ENCODE measurements at regions not wholly inside any gene's neighbourhood (a gene's known extent, or its start where the extent isn't known, plus 50 kb on each side); places are given as distances from the start of the nearest gene placed in this dataset.

DNA sequence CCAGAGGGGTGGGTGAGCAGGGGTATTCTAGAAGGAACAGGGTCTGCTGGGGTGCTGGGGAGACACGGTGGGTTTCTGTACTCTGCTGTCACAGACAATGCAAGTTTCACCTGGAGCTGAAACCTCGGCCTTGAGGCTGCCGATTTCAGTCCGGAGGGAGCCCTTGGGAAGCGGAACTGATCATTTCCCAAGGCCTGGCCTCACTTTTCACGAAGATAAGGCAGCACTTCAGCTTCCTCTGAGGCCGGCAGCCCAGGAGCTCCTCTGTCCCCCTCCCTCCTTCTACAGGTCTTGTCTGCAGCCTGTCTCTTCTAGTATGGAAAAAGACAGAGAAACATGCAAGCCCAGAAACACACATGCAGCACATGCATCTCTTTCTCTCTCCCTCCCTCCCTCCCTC lies 242.1 kb downstream of the CDC5L start:
- Mint-ChIP-seq H3K4me1 (peaks cover 10% of the 10 kb centered on the region), H3K4me3 (no peak overlapping the region), H3K9me3 (ENCODE audit: low read depth) (no peaks in the 10 kb centered on the region), H3K36me3 (no peaks in the 10 kb centered on the region), H3K27ac (no peak overlapping the region), H3K27me3 (peaks cover 8% of the 10 kb centered on the region)
- no peak for ATAC-seq
- CTCF ChIA-PET, result interaction anchor here (0.8 to 1.9 kb wide), 5 partner anchors 26 to 1294 kb away, joined by 3 to 16 read pairs (median 4); no protein-coding TSS in a partner anchor
- no peak for DNase-seq

DNA sequence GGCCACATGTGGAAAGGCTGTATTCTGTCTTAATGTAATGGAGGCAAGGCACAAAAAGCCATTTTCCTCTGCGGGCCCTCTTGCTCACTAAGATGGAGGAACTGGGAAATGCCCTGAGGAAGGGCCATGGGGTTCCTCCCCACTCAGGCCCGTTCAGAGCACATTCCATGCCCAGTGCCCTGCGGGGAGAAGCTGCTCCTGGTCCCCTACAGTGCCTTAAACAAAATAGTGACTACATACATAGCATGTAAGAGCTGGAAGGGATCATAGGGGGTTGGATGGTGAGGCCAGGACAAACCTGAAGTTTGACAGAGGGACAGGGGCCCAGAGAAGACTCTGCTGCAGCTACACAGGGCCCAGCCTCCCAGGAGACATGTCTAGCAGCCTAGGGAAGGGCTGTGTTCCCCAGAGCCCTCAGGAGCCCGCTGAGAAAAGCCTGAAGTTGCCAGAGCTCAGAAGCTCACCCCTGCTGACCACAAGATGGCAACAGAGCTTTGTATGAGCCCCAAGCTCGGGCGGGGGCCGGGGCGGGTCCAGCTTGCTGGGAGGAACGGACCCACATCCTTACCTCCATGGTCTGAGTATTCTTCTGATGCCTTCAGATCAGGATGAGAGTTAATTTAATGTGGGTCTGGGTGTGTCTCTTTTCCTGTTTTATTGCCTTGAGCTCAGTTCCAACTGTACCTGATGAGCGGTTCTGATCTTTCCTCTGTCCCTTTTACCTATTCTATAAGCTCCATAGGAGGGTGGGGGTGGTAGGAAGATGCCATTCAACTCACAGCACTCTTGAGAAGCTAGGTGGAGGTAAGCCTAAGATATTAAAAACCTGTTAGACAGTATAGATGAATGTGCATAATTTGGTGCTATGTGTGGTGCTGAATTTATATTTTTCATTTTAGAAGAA lies 242.9 kb downstream of the CDC5L start:
- H3K27me3 Mint-ChIP-seq, result peaks cover 9% of the 10 kb centered on the region
- DNase-seq (peak; percentile 59), ATAC-seq (peak; percentile 83)
- H3K36me3 Mint-ChIP-seq, result no peaks in the 10 kb centered on the region
- H3K4me1 Mint-ChIP-seq, result peaks cover 10% of the 10 kb centered on the region
- H3K4me3 Mint-ChIP-seq, result no peak overlapping the region
- CTCF ChIA-PET, result interaction anchor here (0.8 to 2.2 kb wide), 15 partner anchors 13 to 1294 kb away, joined by 3 to 16 read pairs (median 4); partner anchors contain the start of gene SUPT3H
- H3K9me3 Mint-ChIP-seq (ENCODE audit: low read depth), result no peaks in the 10 kb centered on the region
- H3K27ac Mint-ChIP-seq, result no peak overlapping the region

DNA sequence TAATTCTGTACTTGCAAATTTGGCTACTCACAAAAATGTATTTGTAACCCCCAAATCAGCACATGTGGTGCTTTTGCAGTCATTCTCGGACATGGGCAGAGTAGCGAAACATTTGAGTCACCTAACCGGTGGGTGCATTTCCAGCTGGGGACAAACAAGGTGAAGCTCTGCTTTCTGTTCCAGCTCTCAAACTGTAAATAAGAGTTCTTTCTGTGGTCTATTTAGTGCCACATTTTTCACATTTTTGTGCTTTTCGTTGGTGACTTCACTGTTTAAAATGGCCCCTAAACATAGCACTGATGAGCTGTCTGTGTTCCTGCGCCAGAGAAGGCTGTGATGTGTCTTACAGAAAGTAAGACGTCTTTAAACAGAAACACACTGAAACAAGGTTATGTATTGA lies 244.5 kb downstream of the CDC5L start:
- DNase-seq, result no peak
- CTCF ChIA-PET, result interaction anchor here (1.3 to 2.2 kb wide), 3 partner anchors 11 to 1298 kb away, joined by 3 to 9 read pairs (median 5); no protein-coding TSS in a partner anchor
- ATAC-seq, result no peak
- no peak overlapping the region for H3K4me3 Mint-ChIP-seq
- H3K9me3 Mint-ChIP-seq (ENCODE audit: low read depth), result no peaks in the 10 kb centered on the region
- H3K36me3 Mint-ChIP-seq, result no peaks in the 10 kb centered on the region
- peaks cover 9% of the 10 kb centered on the region for H3K27me3 Mint-ChIP-seq
- no peak overlapping the region for H3K27ac Mint-ChIP-seq
- peaks cover 10% of the 10 kb centered on the region for H3K4me1 Mint-ChIP-seq

DNA sequence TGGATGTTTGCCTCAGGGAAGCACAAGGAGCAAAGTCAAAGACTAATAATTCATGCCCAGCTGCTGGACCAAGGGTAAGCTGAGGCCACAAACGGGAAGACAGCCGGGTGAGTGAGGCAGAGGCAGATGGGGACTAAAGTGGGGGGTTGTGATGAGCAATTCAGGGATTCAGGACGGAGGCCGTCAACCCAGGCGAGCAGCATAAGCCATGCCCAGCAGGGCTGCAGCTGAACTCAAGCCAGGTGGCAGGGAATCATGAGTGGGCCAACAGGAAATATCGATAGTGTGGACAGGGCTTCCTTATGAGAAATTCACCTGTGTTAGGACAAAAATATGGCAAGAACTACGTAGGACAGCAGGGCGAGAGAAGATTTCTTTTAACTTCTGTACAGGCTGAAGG lies 246.8 kb downstream of the CDC5L start:
- Mint-ChIP-seq H3K27ac (no peak overlapping the region), H3K27me3 (peaks cover 7% of the 10 kb centered on the region), H3K4me1 (peaks cover 3% of the 10 kb centered on the region), H3K9me3 (ENCODE audit: low read depth) (no peaks in the 10 kb centered on the region), H3K36me3 (no peaks in the 10 kb centered on the region), H3K4me3 (no peak overlapping the region)
- CTCF ChIA-PET, result interaction anchor here (1.6 kb wide), 1 partner anchor 159 kb away, joined by 7 read pairs; no protein-coding TSS in a partner anchor
- DNase-seq (no peak), ATAC-seq (no peak)

DNA sequence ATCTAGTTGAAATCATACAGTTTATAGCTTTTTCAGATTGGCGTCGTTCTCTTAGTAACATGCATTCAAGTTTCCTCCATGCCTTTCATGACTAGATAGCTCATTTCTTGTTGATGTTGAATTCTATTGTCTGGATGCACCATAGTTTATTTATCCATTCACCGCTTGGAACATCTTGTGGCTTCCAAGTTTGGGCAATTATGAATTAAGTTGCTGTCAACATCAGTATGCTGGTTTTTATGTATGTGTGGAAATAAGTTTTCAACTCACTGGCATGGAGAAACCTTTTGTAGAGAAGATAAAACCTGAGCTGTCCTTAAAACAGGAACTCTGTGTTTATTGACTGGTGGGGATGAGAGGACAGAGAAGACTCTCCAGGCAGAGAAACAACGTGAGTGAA lies 248.0 kb downstream of the CDC5L start:
- DNase-seq (no peak), ATAC-seq (no peak)
- CTCF ChIA-PET, result no interaction called here
- peaks cover 7% of the 10 kb centered on the region for H3K27me3 Mint-ChIP-seq
- H3K4me3 Mint-ChIP-seq, result no peak overlapping the region
- H3K27ac Mint-ChIP-seq, result no peak overlapping the region
- peaks cover 7% of the 10 kb centered on the region for H3K4me1 Mint-ChIP-seq
- no peaks in the 10 kb centered on the region for H3K9me3 Mint-ChIP-seq (ENCODE audit: low read depth)
- no peaks in the 10 kb centered on the region for H3K36me3 Mint-ChIP-seq

DNA sequence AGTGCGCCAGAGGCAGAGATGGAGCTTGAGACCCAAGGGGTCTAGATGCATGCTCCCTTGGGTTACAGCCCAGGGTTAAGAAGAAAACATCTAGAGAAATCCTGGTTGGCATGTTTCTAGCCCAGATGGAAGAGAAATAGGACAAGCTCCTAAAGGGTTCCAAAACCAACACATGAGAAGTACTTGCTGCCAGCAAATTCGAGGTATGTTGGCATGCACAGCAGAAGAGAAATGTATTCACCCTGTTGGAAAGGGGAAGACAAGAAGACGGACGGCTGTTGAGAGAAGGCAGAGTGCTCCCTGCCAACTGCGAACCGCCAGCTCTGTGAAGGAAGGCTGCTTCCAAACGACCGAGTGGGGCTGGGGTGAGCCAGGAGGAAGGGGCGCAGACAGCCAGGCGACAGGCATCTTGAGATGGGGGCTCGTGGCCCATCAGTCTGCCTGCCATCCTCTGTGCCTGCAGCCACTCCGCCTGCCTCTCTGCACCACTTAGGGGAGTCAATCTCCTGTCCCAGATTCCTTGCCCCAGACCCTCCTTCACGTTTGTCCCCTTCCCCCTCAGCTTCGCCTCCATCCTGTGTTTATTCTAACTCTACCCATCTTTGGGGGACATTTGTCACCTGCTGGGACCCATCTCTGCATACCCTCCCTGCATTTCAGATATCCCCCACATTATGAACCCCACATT lies 249.2 kb downstream of the CDC5L start:
- ATAC-seq (no peak), DNase-seq (no peak)
- Mint-ChIP-seq H3K4me1 (peaks cover 13% of the 10 kb centered on the region), H3K36me3 (no peaks in the 10 kb centered on the region), H3K27me3 (peaks cover 7% of the 10 kb centered on the region), H3K9me3 (ENCODE audit: low read depth) (no peaks in the 10 kb centered on the region), H3K4me3 (no peak overlapping the region), H3K27ac (no peak overlapping the region)
- CTCF ChIA-PET, result no interaction called here

DNA sequence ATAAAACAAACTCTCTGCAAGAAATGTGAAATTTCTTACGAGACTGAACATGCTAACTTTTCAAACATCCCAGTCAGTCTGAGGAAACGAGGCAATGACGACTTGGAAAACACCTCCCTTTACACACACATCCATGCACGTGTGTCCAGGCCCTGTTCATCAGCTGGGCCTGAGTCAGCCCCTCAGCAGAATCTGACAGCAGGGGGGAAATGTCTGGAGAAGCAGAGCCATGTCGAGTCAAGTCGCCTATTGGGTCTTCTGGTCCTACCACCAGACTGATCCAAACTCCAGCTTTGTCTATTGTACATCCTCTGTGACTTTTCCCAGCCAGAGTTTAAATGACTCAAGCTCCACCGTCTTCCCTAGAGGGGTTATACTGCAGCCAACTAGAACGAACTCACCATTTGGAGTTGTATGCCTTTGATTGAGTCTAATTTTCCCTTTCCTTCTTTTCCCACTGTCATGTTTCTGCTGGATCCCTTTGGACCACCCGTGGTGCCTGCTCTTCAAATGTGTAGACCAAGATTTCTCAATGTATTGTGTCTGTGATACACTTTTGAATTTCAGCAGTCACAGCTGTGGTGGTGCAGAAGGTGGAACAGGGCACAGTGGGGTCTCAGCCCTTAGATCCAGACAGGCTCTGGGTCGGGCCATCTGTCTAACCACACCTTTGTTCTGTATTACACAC lies 254.0 kb downstream of the CDC5L start:
- CTCF ChIA-PET, result no interaction called here
- Mint-ChIP-seq H3K27ac (peak overlapping the region; percentile 23), H3K27me3 (no peaks in the 10 kb centered on the region), H3K4me1 (peaks cover 35% of the 10 kb centered on the region), H3K9me3 (ENCODE audit: low read depth) (no peaks in the 10 kb centered on the region), H3K4me3 (no peak overlapping the region), H3K36me3 (no peaks in the 10 kb centered on the region)
- ATAC-seq (no peak), DNase-seq (no peak)

DNA sequence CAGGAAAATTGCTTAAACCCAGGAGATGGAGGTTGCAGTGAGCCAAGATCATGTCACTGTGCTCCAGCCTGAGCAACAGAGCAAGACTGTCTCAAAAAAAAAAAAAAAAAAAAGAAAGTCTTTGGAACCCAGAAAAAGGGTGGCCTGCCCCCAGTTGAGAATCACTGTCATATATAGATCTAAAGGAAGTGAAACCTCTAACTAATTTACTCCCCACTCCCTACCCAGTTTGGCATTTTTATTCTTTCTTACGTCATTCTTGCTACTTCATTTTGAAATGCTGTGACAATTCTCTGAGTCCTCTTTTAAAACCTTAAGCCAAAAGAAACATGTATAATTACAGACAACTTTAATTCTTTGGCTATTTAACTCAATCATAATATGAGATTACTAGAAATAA lies 254.8 kb downstream of the CDC5L start:
- peak; percentile 38 for ATAC-seq
- no peaks in the 10 kb centered on the region for H3K36me3 Mint-ChIP-seq
- H3K4me1 Mint-ChIP-seq, result peaks cover 35% of the 10 kb centered on the region
- peak overlapping the region; percentile 86 for H3K27ac Mint-ChIP-seq
- no peaks in the 10 kb centered on the region for H3K9me3 Mint-ChIP-seq (ENCODE audit: low read depth)
- H3K4me3 Mint-ChIP-seq, result no peak overlapping the region
- CTCF ChIA-PET, result interaction anchor here (0.9 to 1.4 kb wide), 3 partner anchors 11 to 359 kb away, joined by 4 to 9 read pairs (median 7); no protein-coding TSS in a partner anchor
- no peaks in the 10 kb centered on the region for H3K27me3 Mint-ChIP-seq
- DNase-seq, result no peak

DNA sequence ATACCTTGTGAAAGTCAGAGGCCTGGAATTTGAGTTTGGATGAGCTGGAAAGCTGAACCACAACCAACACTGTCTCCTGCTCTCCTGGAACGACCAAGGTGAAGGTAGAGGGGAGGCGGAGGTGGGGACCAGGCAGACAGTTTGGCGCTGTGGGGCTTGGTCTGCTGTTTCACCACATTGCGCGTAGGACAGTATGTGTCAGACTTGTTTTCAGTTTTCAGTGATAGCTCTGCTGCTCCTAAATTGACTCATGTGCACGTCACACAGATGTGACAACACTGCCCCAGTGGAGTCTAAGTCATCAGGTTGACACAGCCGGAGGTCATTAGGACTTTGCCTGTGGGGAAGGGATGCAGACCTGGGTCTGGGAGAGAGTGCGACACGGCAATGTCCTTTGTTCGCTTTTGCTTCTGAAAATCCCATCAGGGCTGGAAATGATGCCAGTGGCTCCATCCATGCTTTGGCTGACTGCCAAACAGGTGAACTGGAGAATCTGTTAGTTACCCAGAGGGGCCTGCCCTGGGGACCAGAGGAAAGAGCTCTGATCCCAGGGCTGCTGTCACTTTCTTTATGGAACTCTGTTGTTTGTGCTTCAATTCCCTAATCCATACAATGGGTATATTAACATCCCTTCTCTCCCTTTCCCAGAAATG lies 255.5 kb downstream of the CDC5L start:
- no peaks in the 10 kb centered on the region for H3K27me3 Mint-ChIP-seq
- ATAC-seq (peak; percentile 93), DNase-seq (peak; percentile 80)
- H3K4me1 Mint-ChIP-seq, result peaks cover 35% of the 10 kb centered on the region
- CTCF ChIA-PET, result interaction anchor here (0.9 to 1.4 kb wide), 3 partner anchors 12 to 358 kb away, joined by 4 to 9 read pairs (median 7); no protein-coding TSS in a partner anchor
- peak overlapping the region; percentile 34 for H3K4me3 Mint-ChIP-seq
- no peaks in the 10 kb centered on the region for H3K9me3 Mint-ChIP-seq (ENCODE audit: low read depth)
- H3K36me3 Mint-ChIP-seq, result no peaks in the 10 kb centered on the region
- H3K27ac Mint-ChIP-seq, result peak overlapping the region; percentile 86

DNA sequence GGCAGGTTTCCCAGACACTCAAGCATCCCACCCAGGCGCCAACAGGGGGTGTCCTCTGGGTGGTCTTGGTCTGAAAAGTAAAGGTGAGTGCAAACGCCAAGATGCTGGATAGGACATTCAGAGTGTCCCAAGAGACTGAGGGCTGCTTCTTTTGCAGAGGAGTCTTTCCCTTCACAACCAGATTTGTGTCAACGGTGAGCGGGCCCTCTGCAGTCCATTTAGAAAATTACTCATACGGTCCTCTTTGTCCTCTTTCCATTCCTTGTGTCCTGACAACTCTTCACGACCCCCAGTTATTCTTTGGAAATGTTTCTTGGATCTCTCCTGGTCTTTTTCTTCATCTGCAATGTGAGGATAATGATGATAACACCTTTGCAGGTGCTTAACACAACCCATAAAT lies 257.8 kb downstream of the CDC5L start:
- CTCF ChIA-PET, result interaction anchor here (1.6 to 4.1 kb wide), 2 partner anchors 10 to 13 kb away, joined by 5 to 12 read pairs; no protein-coding TSS in a partner anchor
- Mint-ChIP-seq H3K4me3 (no peak overlapping the region), H3K27ac (no peak overlapping the region), H3K9me3 (ENCODE audit: low read depth) (peaks cover 3% of the 10 kb centered on the region), H3K36me3 (no peaks in the 10 kb centered on the region), H3K27me3 (no peaks in the 10 kb centered on the region), H3K4me1 (peaks cover 48% of the 10 kb centered on the region)
- no peak for DNase-seq
- no peak for ATAC-seq

DNA sequence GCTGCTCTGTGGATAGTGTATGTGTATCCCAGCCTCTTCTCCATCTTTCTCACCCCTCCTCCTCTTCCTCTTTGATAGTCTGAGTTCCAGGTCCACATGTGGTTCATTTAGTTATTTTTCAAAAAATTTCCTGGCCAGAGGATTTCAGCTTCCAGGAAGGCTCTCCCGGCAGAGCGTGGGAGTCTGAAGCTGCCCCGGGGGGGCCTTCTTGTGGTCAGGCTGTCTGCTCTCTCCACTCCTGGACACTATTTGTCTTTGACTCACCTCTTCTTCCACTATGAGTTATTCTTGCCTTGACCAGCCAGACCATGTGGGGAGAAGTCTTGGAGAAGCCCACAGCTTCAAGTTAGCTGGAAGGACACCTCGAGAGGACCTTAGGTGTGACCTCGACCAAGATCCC lies 258.8 kb downstream of the CDC5L start:
- H3K4me1 Mint-ChIP-seq, result peaks cover 40% of the 10 kb centered on the region
- peaks cover 1% of the 10 kb centered on the region for H3K36me3 Mint-ChIP-seq
- CTCF ChIA-PET, result interaction anchor here (0.6 to 4.1 kb wide), 2 partner anchors 9 to 551 kb away, joined by 3 to 12 read pairs; no protein-coding TSS in a partner anchor
- no peaks in the 10 kb centered on the region for H3K27me3 Mint-ChIP-seq
- ATAC-seq (no peak), DNase-seq (no peak)
- H3K27ac Mint-ChIP-seq, result no peak overlapping the region
- H3K9me3 Mint-ChIP-seq (ENCODE audit: low read depth), result peaks cover 3% of the 10 kb centered on the region
- no peak overlapping the region for H3K4me3 Mint-ChIP-seq

DNA sequence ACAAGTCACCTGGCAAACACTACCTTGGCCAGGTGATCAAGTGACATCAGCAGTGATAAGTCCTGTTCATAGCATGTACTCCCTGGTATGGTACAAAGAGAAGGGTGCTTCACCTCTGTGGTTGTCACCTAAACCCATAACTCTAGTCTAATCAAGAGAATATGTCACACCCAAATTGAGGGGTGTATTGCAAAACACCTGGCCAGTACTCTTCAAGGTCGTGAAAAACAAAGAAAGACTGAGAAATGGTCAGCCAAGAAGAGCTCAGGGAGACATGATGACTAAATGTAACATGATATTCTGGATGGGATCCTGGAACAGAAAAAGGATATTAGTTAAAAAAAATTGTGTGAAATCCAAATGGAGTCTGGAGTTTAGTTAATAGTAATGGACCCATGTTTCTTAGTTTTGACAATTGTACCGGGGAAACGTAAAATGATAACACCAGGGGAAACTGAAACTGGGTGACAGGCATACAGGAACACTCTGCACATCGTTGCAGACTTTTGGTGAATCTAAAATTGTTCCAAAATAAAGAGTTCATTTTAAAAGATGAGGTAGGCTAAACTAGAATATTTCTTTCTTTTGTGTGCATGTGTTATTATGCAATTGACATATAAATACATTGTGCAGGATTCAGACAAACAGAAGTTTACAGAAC lies 262.0 kb downstream of the CDC5L start:
- H3K9me3 Mint-ChIP-seq (ENCODE audit: low read depth), result peaks cover 3% of the 10 kb centered on the region
- peak overlapping the region; percentile 12 for H3K27ac Mint-ChIP-seq
- H3K36me3 Mint-ChIP-seq, result peaks cover 1% of the 10 kb centered on the region
- no peak overlapping the region for H3K4me3 Mint-ChIP-seq
- peaks cover 17% of the 10 kb centered on the region for H3K4me1 Mint-ChIP-seq
- ATAC-seq, result no peak
- peaks cover 3% of the 10 kb centered on the region for H3K27me3 Mint-ChIP-seq
- CTCF ChIA-PET, result interaction anchor here (0.7 to 1.2 kb wide), 3 partner anchors 19 to 1065 kb away, joined by 3 to 4 read pairs (median 3); no protein-coding TSS in a partner anchor
- DNase-seq, result no peak
